ENCODE measurements at regions not wholly inside any gene's neighbourhood (a gene's known extent, or its start where the extent isn't known, plus 50 kb on each side); places are given as distances from the start of the nearest gene placed in this dataset.

DNA sequence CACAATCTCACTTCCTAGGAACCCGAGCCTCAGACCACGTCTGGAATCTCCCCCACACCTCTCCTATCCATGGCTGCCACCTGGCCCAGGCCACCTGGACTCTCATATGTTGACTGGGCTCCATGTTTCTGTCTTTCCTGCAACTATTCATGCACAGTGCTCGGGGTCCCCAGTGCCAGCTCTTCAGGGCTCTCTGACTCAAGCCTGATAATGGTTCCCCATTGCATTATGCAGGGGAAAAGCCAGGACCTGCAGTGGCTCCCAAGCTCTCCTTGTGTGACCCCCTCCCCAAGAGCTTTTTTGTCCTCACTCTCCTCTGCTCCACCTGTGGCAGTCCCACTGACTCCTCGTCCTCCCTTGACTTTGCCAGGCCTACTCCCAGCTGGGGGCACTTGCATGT, 417.6 kb downstream of the NPHP4 start:
- no peaks in the 10 kb centered on the region for H3K79me2 ChIP-seq (ENCODE audit: insufficient read depth, low read length)
- H3K36me3 ChIP-seq (ENCODE audit: insufficient read depth, low read length): no peaks in the 10 kb centered on the region
- no peak overlapping the region for H2AFZ ChIP-seq (ENCODE audit: low read length)
- no peaks in the 10 kb centered on the region for H3K4me1 ChIP-seq (ENCODE audit: insufficient read depth, low read length)
- H3K4me3 ChIP-seq (ENCODE audit: insufficient read depth, low read length): no peak overlapping the region
- no peak overlapping the region for H3K27ac ChIP-seq (ENCODE audit: low read depth, low read length)
- TF ChIP-seq CTCF (IDR thresholded peaks at IDR 0.05; ENCODE audit: extremely low read depth, low read depth, low read length): no peak
- DNase-seq (ENCODE audit: insufficient read length, low spot score, missing footprints): no peak
- no peak overlapping the region for H3K4me2 ChIP-seq (ENCODE audit: insufficient read depth, low read length)
- no peaks in the 10 kb centered on the region for H3K9me3 ChIP-seq (ENCODE audit: low read depth, low read length)
- H4K20me1 ChIP-seq (ENCODE audit: insufficient read depth, low read length): no peaks in the 10 kb centered on the region
- H3K27me3 ChIP-seq (ENCODE audit: insufficient read depth, low read length): no peaks in the 10 kb centered on the region

GRCh38 chr1:5572794-5573193, 419.4 kb downstream of the NPHP4 start:
- H3K9me3 ChIP-seq (ENCODE audit: low read depth, low read length): no peaks in the 10 kb centered on the region
- no peak overlapping the region for H2AFZ ChIP-seq (ENCODE audit: low read length)
- no peak for TF ChIP-seq CTCF (IDR thresholded peaks at IDR 0.05; ENCODE audit: extremely low read depth, low read depth, low read length)
- H3K27ac ChIP-seq (ENCODE audit: low read depth, low read length): no peak overlapping the region
- no peaks in the 10 kb centered on the region for H3K79me2 ChIP-seq (ENCODE audit: insufficient read depth, low read length)
- H3K4me3 ChIP-seq (ENCODE audit: insufficient read depth, low read length): no peak overlapping the region
- peak; percentile 72 for DNase-seq (ENCODE audit: insufficient read length, low spot score, missing footprints)
- H4K20me1 ChIP-seq (ENCODE audit: insufficient read depth, low read length): no peaks in the 10 kb centered on the region
- H3K36me3 ChIP-seq (ENCODE audit: insufficient read depth, low read length): no peaks in the 10 kb centered on the region
- no peak overlapping the region for H3K4me2 ChIP-seq (ENCODE audit: insufficient read depth, low read length)
- no peaks in the 10 kb centered on the region for H3K4me1 ChIP-seq (ENCODE audit: insufficient read depth, low read length)
- no peaks in the 10 kb centered on the region for H3K27me3 ChIP-seq (ENCODE audit: insufficient read depth, low read length)

GRCh38 chr1:5571861-5572401, 420.3 kb downstream of the NPHP4 start:
- no peaks in the 10 kb centered on the region for H3K4me1 ChIP-seq (ENCODE audit: insufficient read depth, low read length)
- no peaks in the 10 kb centered on the region for H4K20me1 ChIP-seq (ENCODE audit: insufficient read depth, low read length)
- H3K4me3 ChIP-seq (ENCODE audit: insufficient read depth, low read length): no peak overlapping the region
- H3K27ac ChIP-seq (ENCODE audit: low read depth, low read length): no peak overlapping the region
- no peaks in the 10 kb centered on the region for H3K27me3 ChIP-seq (ENCODE audit: insufficient read depth, low read length)
- H3K4me2 ChIP-seq (ENCODE audit: insufficient read depth, low read length): no peak overlapping the region
- no peak for DNase-seq (ENCODE audit: insufficient read length, low spot score, missing footprints)
- H2AFZ ChIP-seq (ENCODE audit: low read length): no peak overlapping the region
- H3K36me3 ChIP-seq (ENCODE audit: insufficient read depth, low read length): no peaks in the 10 kb centered on the region
- TF ChIP-seq CTCF (IDR thresholded peaks at IDR 0.05; ENCODE audit: extremely low read depth, low read depth, low read length): no peak
- no peaks in the 10 kb centered on the region for H3K79me2 ChIP-seq (ENCODE audit: insufficient read depth, low read length)
- peaks cover 1% of the 10 kb centered on the region for H3K9me3 ChIP-seq (ENCODE audit: low read depth, low read length)

DNA sequence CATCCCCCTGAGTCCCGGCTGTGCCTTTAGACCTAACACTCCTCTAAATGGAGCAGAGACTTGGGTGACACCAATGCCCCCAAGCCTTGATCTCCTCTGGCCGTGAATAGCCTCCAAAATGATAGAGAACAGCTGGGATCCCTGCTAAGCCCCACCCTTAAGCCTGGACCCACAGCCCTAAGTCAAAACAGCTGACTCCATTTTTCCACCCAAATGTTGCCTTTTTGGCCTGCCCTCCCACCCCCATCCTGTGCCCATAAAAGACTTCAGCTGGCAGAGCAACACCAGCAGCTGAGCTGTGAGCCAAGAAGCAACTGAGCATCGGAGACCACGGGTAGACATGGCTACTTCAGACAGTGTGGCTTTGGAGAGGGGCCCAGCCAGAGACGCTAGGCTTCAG, 420.8 kb downstream of the NPHP4 start:
- H3K4me1 ChIP-seq (ENCODE audit: insufficient read depth, low read length): no peaks in the 10 kb centered on the region
- no peaks in the 10 kb centered on the region for H4K20me1 ChIP-seq (ENCODE audit: insufficient read depth, low read length)
- H3K9me3 ChIP-seq (ENCODE audit: low read depth, low read length): peaks cover 3% of the 10 kb centered on the region
- no peaks in the 10 kb centered on the region for H3K27me3 ChIP-seq (ENCODE audit: insufficient read depth, low read length)
- no peak for TF ChIP-seq CTCF (IDR thresholded peaks at IDR 0.05; ENCODE audit: extremely low read depth, low read depth, low read length)
- no peak overlapping the region for H3K4me3 ChIP-seq (ENCODE audit: insufficient read depth, low read length)
- H3K4me2 ChIP-seq (ENCODE audit: insufficient read depth, low read length): no peak overlapping the region
- H2AFZ ChIP-seq (ENCODE audit: low read length): no peak overlapping the region
- no peaks in the 10 kb centered on the region for H3K36me3 ChIP-seq (ENCODE audit: insufficient read depth, low read length)
- H3K79me2 ChIP-seq (ENCODE audit: insufficient read depth, low read length): no peaks in the 10 kb centered on the region
- no peak overlapping the region for H3K27ac ChIP-seq (ENCODE audit: low read depth, low read length)
- no peak for DNase-seq (ENCODE audit: insufficient read length, low spot score, missing footprints)
